NCI-H2196 (cell line): ENCODE measurements at regions not wholly inside any gene's neighbourhood (a gene's known extent, or its start where the extent isn't known, plus 50 kb on each side); places are given as distances from the start of the nearest gene placed in this dataset.
"Not testable (repeated sequence)": the region's sequence is repeated elsewhere in the genome, so short reads cannot be mapped to it uniquely, and the experiment has no call there.

Experiments used
- DNase-seq: peaks from one replicate; lab custom pipeline; 2025; ENCODE audit not compliant: unreplicated experiment; lab: John Stamatoyannopoulos, UW

DNA sequence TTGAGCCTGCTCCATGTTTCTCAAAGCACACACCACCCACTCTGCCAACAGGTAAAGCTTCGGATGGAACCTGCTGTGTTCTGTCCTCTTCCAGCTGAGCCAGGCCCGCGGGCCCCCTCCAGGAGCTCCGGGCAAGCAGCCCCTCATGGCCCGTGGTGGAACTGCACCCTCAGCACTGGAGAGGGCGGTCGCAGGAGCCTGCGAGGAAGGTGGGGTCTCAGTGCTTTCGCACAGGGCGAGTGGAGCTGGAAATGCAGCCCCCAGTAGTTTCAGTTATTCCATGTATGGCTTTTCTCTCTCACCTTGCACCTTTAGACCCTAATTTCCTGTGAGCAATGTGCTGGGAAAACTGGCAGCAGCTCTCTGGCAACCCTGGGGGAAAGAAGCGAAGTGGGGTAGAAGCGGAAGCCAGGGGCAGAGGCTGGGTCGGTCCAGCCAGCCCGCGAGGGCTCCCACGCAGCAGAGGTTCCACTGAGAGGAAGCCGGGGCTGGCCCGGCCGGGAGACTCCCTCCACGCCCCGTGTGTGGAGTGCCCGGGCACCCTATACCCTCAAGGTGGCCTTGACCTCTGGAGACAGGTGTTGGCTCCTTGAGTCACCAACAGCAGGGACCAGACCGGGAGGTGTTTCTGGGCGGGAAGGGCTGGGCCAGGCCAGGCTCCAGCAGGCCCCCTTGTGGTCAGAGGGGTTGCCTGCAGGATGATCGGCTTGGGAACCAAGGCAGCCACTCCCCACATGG lies 119.9 kb upstream of the TMEM45B start:
- DNase-seq: peak; percentile 46

- DNase-seq: no peak
Observed at GRCh38 chr11:129696309-129696989, 119.2 kb upstream of the TMEM45B start.

GRCh38 chr11:129698212-129698611 lies 117.4 kb upstream of the TMEM45B start:
- no peak for DNase-seq

- no peak for DNase-seq
Observed at GRCh38 chr11:129699711-129700304, 115.8 kb upstream of the TMEM45B start.

- DNase-seq: no peak
Observed at GRCh38 chr11:129700701-129701100, 114.9 kb upstream of the TMEM45B start.

DNA sequence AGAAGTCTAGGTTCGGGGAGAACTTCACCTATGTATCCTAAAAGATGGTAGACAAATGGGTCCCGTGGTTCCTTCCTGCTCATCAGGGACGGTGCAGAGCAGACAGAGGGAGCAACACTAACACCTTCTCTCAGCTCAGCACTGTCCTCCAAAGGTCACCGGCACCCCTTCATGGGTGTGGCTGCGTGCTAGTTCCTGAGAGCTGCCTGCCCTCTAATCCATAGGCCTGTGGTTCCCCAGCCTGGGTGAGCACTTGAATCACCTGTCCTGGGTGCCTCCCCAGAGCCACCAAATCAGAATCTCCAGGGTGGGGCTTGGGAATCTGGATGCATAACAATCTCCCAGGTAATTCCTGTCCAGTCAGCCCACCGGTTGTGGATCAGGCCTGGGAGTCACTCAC lies 113.9 kb upstream of the TMEM45B start:
- DNase-seq: no peak

DNA sequence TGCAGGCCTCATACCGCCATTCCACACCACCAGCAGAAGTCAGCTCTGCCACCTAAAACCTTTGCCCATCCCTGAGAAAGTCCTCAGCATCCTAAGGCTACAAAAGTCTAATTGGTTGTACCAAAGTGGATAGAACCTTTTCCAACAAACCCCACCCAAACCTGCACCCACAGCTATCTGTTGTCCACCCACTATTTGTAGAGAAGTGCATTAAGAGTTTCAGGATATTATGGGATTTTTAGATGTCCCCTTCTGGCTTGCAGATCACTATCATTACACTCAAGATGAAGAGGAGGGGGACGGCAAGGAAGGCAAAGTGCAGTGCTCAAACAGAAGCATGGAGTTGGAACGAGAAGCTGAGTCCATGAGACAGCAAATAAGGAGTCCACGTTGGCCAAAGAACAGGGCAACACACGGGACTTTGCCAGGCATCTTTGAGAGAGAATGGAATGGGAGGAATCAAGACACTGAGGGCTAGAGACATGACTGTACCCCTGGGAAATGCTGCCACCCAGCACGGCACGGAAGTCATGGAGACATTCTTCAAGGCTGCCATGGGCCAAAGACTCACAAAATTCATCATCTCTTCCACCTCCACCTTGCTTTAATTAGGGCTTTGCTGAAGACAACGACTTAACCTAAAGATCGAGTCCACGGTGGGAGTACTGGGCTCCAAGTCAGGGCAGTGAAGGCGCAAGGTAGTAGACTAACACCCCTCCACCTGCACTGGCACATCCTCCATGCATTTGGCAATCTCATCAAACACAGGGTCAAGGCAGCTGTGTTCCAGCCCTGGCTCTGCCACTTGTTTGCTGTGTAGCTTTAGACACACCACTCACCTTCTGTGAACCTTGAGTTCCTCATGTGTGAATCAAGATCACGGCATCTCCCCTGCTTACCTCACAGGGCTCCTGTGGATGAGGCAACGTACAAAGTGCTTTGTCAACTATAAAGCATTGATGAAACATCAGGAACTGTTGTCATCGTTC lies 112.9 kb upstream of the TMEM45B start:
- no peak for DNase-seq

- DNase-seq: no peak
Observed at GRCh38 chr11:129703846-129704245, 111.8 kb upstream of the TMEM45B start.

- DNase-seq: no peak
Observed at GRCh38 chr11:129704831-129705230, 110.8 kb upstream of the TMEM45B start.

DNA sequence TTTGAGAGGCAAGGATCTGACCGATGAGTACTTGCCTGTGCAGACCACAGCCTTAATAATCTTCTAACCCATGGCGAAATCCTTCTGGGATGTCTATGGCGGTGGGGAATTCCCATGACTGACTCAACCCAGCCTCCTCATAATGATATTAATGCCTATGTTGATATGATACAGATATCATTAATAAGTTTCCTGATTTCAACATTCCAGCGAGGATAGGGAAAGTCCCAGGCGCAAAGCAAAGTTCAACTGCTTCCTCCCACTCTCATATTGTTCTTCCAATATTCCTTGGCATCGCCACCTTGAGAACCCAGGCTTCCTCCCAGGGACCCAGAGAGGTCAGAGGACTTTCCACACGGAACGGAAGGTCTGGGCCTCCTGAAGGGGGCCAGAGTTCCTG lies 110.3 kb upstream of the TMEM45B start:
- DNase-seq: no peak

GRCh38 chr11:129705933-129706332 lies 109.7 kb upstream of the TMEM45B start:
- no peak for DNase-seq

DNA sequence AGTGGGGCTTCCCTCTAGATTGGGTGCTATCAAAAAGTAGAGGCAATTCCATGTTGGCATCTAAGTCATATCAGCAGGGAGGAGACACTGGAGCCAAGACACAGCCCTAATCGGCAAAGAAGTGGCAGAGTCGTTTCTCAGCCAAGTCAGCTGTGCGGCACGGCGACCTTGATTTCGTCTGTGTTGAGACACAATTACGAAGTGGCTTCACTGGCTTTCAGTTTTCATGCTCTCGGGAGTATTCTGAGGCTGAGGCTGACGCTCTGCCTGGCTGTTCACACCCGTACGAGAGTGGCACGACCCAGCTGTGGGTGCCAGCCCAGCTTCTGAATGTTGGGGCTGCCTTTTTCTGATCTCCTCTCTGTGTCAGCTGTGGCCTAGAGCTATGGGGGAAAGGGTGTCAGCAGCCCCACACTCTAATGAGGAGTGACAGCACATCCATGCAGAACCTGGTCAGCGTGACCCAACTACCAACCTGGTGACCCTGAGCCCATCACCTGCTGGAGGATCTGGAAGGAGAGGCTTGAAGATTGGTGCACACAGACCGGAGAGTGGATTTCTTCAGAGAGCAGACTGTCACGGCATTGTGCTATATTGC lies 105.7 kb upstream of the TMEM45B start:
- no peak for DNase-seq

- DNase-seq: no peak
Observed at GRCh38 chr11:129710423-129710822, 105.2 kb upstream of the TMEM45B start.

DNA sequence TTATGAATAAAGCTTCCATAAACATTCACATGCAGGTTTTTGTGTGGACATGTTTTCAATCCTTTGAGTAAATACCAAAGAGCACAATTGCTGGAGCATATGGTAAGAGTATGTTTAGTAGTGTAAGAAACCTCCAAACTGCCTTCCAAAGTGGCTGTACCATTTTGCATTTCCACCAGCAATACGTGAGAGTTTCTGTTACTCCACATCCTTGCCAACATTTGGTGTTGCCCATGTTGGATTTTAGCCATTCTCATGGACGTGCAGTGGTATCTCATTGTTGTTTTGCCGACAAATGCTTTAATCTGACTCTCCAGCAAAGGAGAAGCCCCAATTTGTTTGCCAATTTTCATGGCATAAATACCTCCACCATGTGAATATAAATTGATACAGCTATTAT lies 103.9 kb upstream of the TMEM45B start:
- no peak for DNase-seq

GRCh38 chr11:129712486-129713240 lies 103.0 kb upstream of the TMEM45B start:
- not testable (repeated sequence) for DNase-seq

DNA sequence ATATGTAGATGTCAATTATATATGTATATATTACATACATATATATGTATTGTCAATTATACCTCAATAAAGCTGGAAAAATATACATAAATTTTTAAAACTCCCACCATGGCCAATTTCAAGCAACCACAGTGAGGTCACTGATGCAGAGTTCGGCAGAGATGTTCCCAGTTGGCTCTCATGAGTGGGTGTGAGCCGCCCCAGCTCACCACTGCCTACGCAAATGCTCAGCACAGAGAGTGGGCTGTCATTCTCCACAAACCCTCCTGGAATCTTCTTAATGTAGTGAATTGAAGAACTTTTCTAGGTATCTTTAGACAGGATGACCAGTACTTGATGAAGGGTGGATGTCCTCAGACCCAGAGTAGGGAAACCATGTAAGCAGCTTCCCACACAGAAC lies 96.6 kb upstream of the TMEM45B start:
- no peak for DNase-seq

DNA sequence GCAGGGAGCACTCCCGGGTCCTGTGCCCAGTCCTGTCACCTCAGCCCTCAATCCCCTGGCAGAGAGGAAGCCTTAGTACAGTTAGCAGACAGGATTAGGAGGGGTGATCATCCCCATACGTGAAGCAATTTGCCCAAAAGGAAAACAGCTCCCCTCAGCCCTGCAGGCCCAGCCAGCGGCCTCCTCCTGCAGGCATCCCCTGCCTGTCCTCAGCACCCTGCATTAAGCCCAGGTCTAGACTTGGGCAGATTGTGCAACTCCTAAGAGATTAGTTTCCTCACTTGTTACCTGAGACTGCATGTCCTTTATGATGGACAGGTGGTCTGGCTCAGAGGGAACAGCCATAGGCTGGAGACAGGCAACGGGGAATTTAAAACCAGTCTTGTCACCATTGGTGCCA lies 95.5 kb upstream of the TMEM45B start:
- no peak for DNase-seq

GRCh38 chr11:129720994-129721393 lies 94.7 kb upstream of the TMEM45B start:
- DNase-seq: no peak

- DNase-seq: no peak
Observed at GRCh38 chr11:129721685-129722084, 94.0 kb upstream of the TMEM45B start.

GRCh38 chr11:129722529-129722928 lies 93.1 kb upstream of the TMEM45B start:
- DNase-seq: no peak
